Stimulated activated CD4-positive, alpha-beta T cell treated with anti-CD3 and anti-CD28 coated beads, TNF-alpha, amount 100 ng/mL, for 48 hours (primary cell): ENCODE measurements at regions not wholly inside any gene's neighbourhood (a gene's known extent, or its start where the extent isn't known, plus 50 kb on each side); places are given as distances from the start of the nearest gene placed in this dataset.
"Not testable (repeated sequence)": the region's sequence is repeated elsewhere in the genome, so short reads cannot be mapped to it uniquely, and the experiment has no call there.

Source experiments
- DNase-seq, 3 donors: peaks; one replicate each; pipeline ENCODE4 v3.0.0-alpha.2; 2020; ENCODE audit warnings: low read depth in 3 of 3

GRCh38 chr6:47407300-47408281, 70.0 kb upstream of the CD2AP start:
- DNase-seq: no peak

- DNase-seq: no peak
These were observed 63.7 kb upstream of the CD2AP start for GRCh38 chr6:47413752-47414422.

- no peak for DNase-seq
These were observed 63.0 kb upstream of the CD2AP start for GRCh38 chr6:47414423-47415167.

- no peak for DNase-seq
These were observed 60.9 kb upstream of the CD2AP start for GRCh38 chr6:47416396-47417345.

- no peak for DNase-seq
These were observed 58.0 kb upstream of the CD2AP start for GRCh38 chr6:47419621-47420020.

GRCh38 chr6:47420394-47421371, 56.9 kb upstream of the CD2AP start:
- no peak for DNase-seq

GRCh38 chr6:47423079-47423478, 54.5 kb upstream of the CD2AP start:
- DNase-seq: no peak

GRCh38 chr6:47424436-47424836, 53.2 kb upstream of the CD2AP start:
- DNase-seq: no peak

GRCh38 chr6:47425724-47426123, 51.9 kb upstream of the CD2AP start:
- DNase-seq: not testable (repeated sequence)

- DNase-seq: no peak
These were observed 50.9 kb upstream of the CD2AP start for GRCh38 chr6:47426524-47427302.

GRCh38 chr6:47427680-47428079, 49.9 kb upstream of the CD2AP start:
- DNase-seq: no peak
